ENCODE measurements at regions not wholly inside any gene's neighbourhood (a gene's known extent, or its start where the extent isn't known, plus 50 kb on each side); places are given as distances from the start of the nearest gene placed in this dataset.

- no peak overlapping the region for H3K27ac ChIP-seq (ENCODE audit: low read depth, low read length)
- no peaks in the 10 kb centered on the region for H3K4me1 ChIP-seq (ENCODE audit: insufficient read depth, low read length)
- no peaks in the 10 kb centered on the region for H3K9me3 ChIP-seq (ENCODE audit: low read length)
- H3K36me3 ChIP-seq (ENCODE audit: insufficient read depth, low read length) = no peaks in the 10 kb centered on the region
- H3K4me3 ChIP-seq (ENCODE audit: low read depth in 1 of 2, low read length in 2 of 2) = no peak overlapping the region
- no peak overlapping the region for H3K9ac ChIP-seq (ENCODE audit: low read length)
- no peaks in the 10 kb centered on the region for H3K27me3 ChIP-seq (ENCODE audit: control insufficient read depth in 1 of 2, insufficient read depth in 2 of 2, low read length in 2 of 2)
Measured at GRCh38 chr2:34288016-34288415, 688.9 kb upstream of the FAM98A start.

GRCh38 chr2:34280606-34281005, 681.5 kb upstream of the FAM98A start:
- Histone ChIP-seq H3K36me3 (ENCODE audit: insufficient read depth, low read length) (no peaks in the 10 kb centered on the region), H3K9ac (ENCODE audit: low read length) (no peak overlapping the region), H3K9me3 (ENCODE audit: low read length) (no peaks in the 10 kb centered on the region), H3K4me1 (ENCODE audit: insufficient read depth, low read length) (no peaks in the 10 kb centered on the region), H3K27ac (ENCODE audit: low read depth, low read length) (no peak overlapping the region), H3K27me3 (ENCODE audit: control insufficient read depth in 1 of 2, insufficient read depth in 2 of 2, low read length in 2 of 2) (no peaks in the 10 kb centered on the region), H3K4me3 (ENCODE audit: low read depth in 1 of 2, low read length in 2 of 2) (no peak overlapping the region)

- Histone ChIP-seq H3K36me3 (ENCODE audit: insufficient read depth, low read length) (no peaks in the 10 kb centered on the region), H3K4me1 (ENCODE audit: insufficient read depth, low read length) (no peaks in the 10 kb centered on the region), H3K27ac (ENCODE audit: low read depth, low read length) (no peak overlapping the region), H3K27me3 (ENCODE audit: control insufficient read depth in 1 of 2, insufficient read depth in 2 of 2, low read length in 2 of 2) (no peaks in the 10 kb centered on the region), H3K9me3 (ENCODE audit: low read length) (no peaks in the 10 kb centered on the region), H3K9ac (ENCODE audit: low read length) (no peak overlapping the region), H3K4me3 (ENCODE audit: low read depth in 1 of 2, low read length in 2 of 2) (no peak overlapping the region)
Measured at GRCh38 chr2:34266908-34267697, 668.0 kb upstream of the FAM98A start.

GRCh38 chr2:34261701-34262100, 662.6 kb upstream of the FAM98A start:
- no peak overlapping the region for H3K27ac ChIP-seq (ENCODE audit: low read depth, low read length)
- no peaks in the 10 kb centered on the region for H3K27me3 ChIP-seq (ENCODE audit: control insufficient read depth in 1 of 2, insufficient read depth in 2 of 2, low read length in 2 of 2)
- H3K4me3 ChIP-seq (ENCODE audit: low read depth in 1 of 2, low read length in 2 of 2) = no peak overlapping the region
- no peaks in the 10 kb centered on the region for H3K9me3 ChIP-seq (ENCODE audit: low read length)
- H3K36me3 ChIP-seq (ENCODE audit: insufficient read depth, low read length) = no peaks in the 10 kb centered on the region
- no peak overlapping the region for H3K9ac ChIP-seq (ENCODE audit: low read length)
- H3K4me1 ChIP-seq (ENCODE audit: insufficient read depth, low read length) = no peaks in the 10 kb centered on the region

GRCh38 chr2:34254272-34254878, 655.3 kb upstream of the FAM98A start:
- Histone ChIP-seq H3K27me3 (ENCODE audit: control insufficient read depth in 1 of 2, insufficient read depth in 2 of 2, low read length in 2 of 2) (no peaks in the 10 kb centered on the region), H3K4me1 (ENCODE audit: insufficient read depth, low read length) (no peaks in the 10 kb centered on the region), H3K36me3 (ENCODE audit: insufficient read depth, low read length) (no peaks in the 10 kb centered on the region), H3K27ac (ENCODE audit: low read depth, low read length) (no peak overlapping the region), H3K9ac (ENCODE audit: low read length) (no peak overlapping the region), H3K9me3 (ENCODE audit: low read length) (no peaks in the 10 kb centered on the region), H3K4me3 (ENCODE audit: low read depth in 1 of 2, low read length in 2 of 2) (no peak overlapping the region)

- H3K9ac ChIP-seq (ENCODE audit: low read length) = no peak overlapping the region
- H3K36me3 ChIP-seq (ENCODE audit: insufficient read depth, low read length) = no peaks in the 10 kb centered on the region
- no peak overlapping the region for H3K4me3 ChIP-seq (ENCODE audit: low read depth in 1 of 2, low read length in 2 of 2)
- H3K9me3 ChIP-seq (ENCODE audit: low read length) = no peaks in the 10 kb centered on the region
- no peaks in the 10 kb centered on the region for H3K27me3 ChIP-seq (ENCODE audit: control insufficient read depth in 1 of 2, insufficient read depth in 2 of 2, low read length in 2 of 2)
- no peaks in the 10 kb centered on the region for H3K4me1 ChIP-seq (ENCODE audit: insufficient read depth, low read length)
- no peak overlapping the region for H3K27ac ChIP-seq (ENCODE audit: low read depth, low read length)
Measured at GRCh38 chr2:34252111-34252510, 653.0 kb upstream of the FAM98A start.

- H3K27me3 ChIP-seq (ENCODE audit: control insufficient read depth in 1 of 2, insufficient read depth in 2 of 2, low read length in 2 of 2) = no peaks in the 10 kb centered on the region
- no peaks in the 10 kb centered on the region for H3K36me3 ChIP-seq (ENCODE audit: insufficient read depth, low read length)
- no peak overlapping the region for H3K4me3 ChIP-seq (ENCODE audit: low read depth in 1 of 2, low read length in 2 of 2)
- no peaks in the 10 kb centered on the region for H3K9me3 ChIP-seq (ENCODE audit: low read length)
- H3K9ac ChIP-seq (ENCODE audit: low read length) = no peak overlapping the region
- no peaks in the 10 kb centered on the region for H3K4me1 ChIP-seq (ENCODE audit: insufficient read depth, low read length)
- H3K27ac ChIP-seq (ENCODE audit: low read depth, low read length) = no peak overlapping the region
Measured at GRCh38 chr2:34251578-34251977, 652.5 kb upstream of the FAM98A start.

- Histone ChIP-seq H3K9ac (ENCODE audit: low read length) (no peak overlapping the region), H3K27me3 (ENCODE audit: control insufficient read depth in 1 of 2, insufficient read depth in 2 of 2, low read length in 2 of 2) (no peaks in the 10 kb centered on the region), H3K27ac (ENCODE audit: low read depth, low read length) (no peak overlapping the region), H3K4me3 (ENCODE audit: low read depth in 1 of 2, low read length in 2 of 2) (no peak overlapping the region), H3K36me3 (ENCODE audit: insufficient read depth, low read length) (no peaks in the 10 kb centered on the region), H3K9me3 (ENCODE audit: low read length) (no peaks in the 10 kb centered on the region), H3K4me1 (ENCODE audit: insufficient read depth, low read length) (no peaks in the 10 kb centered on the region)
Measured at GRCh38 chr2:34244195-34244594, 645.1 kb upstream of the FAM98A start.

GRCh38 chr2:34242763-34243123, 643.6 kb upstream of the FAM98A start:
- H3K36me3 ChIP-seq (ENCODE audit: insufficient read depth, low read length) = no peaks in the 10 kb centered on the region
- H3K9ac ChIP-seq (ENCODE audit: low read length) = no peak overlapping the region
- no peaks in the 10 kb centered on the region for H3K27me3 ChIP-seq (ENCODE audit: control insufficient read depth in 1 of 2, insufficient read depth in 2 of 2, low read length in 2 of 2)
- no peak overlapping the region for H3K4me3 ChIP-seq (ENCODE audit: low read depth in 1 of 2, low read length in 2 of 2)
- H3K9me3 ChIP-seq (ENCODE audit: low read length) = no peaks in the 10 kb centered on the region
- no peaks in the 10 kb centered on the region for H3K4me1 ChIP-seq (ENCODE audit: insufficient read depth, low read length)
- H3K27ac ChIP-seq (ENCODE audit: low read depth, low read length) = no peak overlapping the region

GRCh38 chr2:34241905-34242762, 643.0 kb upstream of the FAM98A start:
- Histone ChIP-seq H3K9me3 (ENCODE audit: low read length) (no peaks in the 10 kb centered on the region), H3K27me3 (ENCODE audit: control insufficient read depth in 1 of 2, insufficient read depth in 2 of 2, low read length in 2 of 2) (no peaks in the 10 kb centered on the region), H3K4me1 (ENCODE audit: insufficient read depth, low read length) (no peaks in the 10 kb centered on the region), H3K9ac (ENCODE audit: low read length) (no peak overlapping the region), H3K27ac (ENCODE audit: low read depth, low read length) (no peak overlapping the region), H3K4me3 (ENCODE audit: low read depth in 1 of 2, low read length in 2 of 2) (no peak overlapping the region), H3K36me3 (ENCODE audit: insufficient read depth, low read length) (no peaks in the 10 kb centered on the region)

- Histone ChIP-seq H3K9me3 (ENCODE audit: low read length) (no peaks in the 10 kb centered on the region), H3K36me3 (ENCODE audit: insufficient read depth, low read length) (no peaks in the 10 kb centered on the region), H3K27me3 (ENCODE audit: control insufficient read depth in 1 of 2, insufficient read depth in 2 of 2, low read length in 2 of 2) (no peaks in the 10 kb centered on the region), H3K9ac (ENCODE audit: low read length) (no peak overlapping the region), H3K27ac (ENCODE audit: low read depth, low read length) (no peak overlapping the region), H3K4me3 (ENCODE audit: low read depth in 1 of 2, low read length in 2 of 2) (no peak overlapping the region), H3K4me1 (ENCODE audit: insufficient read depth, low read length) (no peaks in the 10 kb centered on the region)
Measured at GRCh38 chr2:34239511-34239910, 640.4 kb upstream of the FAM98A start.

Data from muscle layer of colon (tissue), 2 donors.